ENCODE measurements at regions not wholly inside any gene's neighbourhood (a gene's known extent, or its start where the extent isn't known, plus 50 kb on each side); places are given as distances from the start of the nearest gene placed in this dataset.

GRCh38 chr3:75101329-75102147 lies 487.1 kb upstream of the CNTN3 start:
- CTCF ChIA-PET, result no interaction called here
- WGBS (ENCODE audit: low lambda C conversion rate), result 50% methylated on average over 9 of the region's 11 CpGs

GRCh38 chr3:75110741-75111140 lies 496.3 kb upstream of the CNTN3 start:
- no peaks in the 10 kb centered on the region for H4K20me1 ChIP-seq (ENCODE audit: insufficient read depth)
- ChIA-PET POLR2A (no interaction called here), CTCF (interaction anchor here (0.9 kb wide), 1 partner anchor 81 kb away, joined by 3 read pairs; no protein-coding TSS in a partner anchor)
- no peaks in the 10 kb centered on the region for H3K36me3 ChIP-seq (replicated peaks in 1 of 2; ENCODE audit: control insufficient read depth in 1 of 2, insufficient read depth in 2 of 2, low read length in 1 of 2)
- no peaks in the 10 kb centered on the region for H3K9me3 ChIP-seq
- H3K79me2 ChIP-seq (ENCODE audit: insufficient read depth), result no peaks in the 10 kb centered on the region
- H3F3A ChIP-seq (replicated peaks; ENCODE audit: insufficient read depth), result no peaks in the 10 kb centered on the region
- no peaks in the 10 kb centered on the region for H3K9me2 ChIP-seq
- TF ChIP-seq REST (IDR thresholded peaks at IDR 0.05; ENCODE audit: low read depth, low read length) (no peak), MEF2A (IDR thresholded peaks at IDR 0.05; ENCODE audit: borderline replicate concordance, low read depth) (no peak), FOXJ3 (CRISPR knock-in tag; IDR thresholded peaks at IDR 0.05) (no peak), RFX5 (IDR thresholded peaks at IDR 0.05; ENCODE audit: low read length) (no peak), FOSL2 (IDR thresholded peaks at IDR 0.05; ENCODE audit: borderline replicate concordance, low read depth) (no peak)
- TF ChIP-seq, protein P1, sequence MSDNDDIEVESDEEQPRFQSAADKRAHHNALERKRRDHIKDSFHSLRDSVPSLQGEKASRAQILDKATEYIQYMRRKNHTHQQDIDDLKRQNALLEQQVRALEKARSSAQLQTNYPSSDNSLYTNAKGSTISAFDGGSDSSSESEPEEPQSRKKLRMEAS (IDR thresholded peaks at IDR 0.05; ENCODE audit: low read depth), result no peak
- 32% methylated on average over 1 of the region's 1 CpG for WGBS (ENCODE audit: low lambda C conversion rate)
- H3K4me3 ChIP-seq (ENCODE audit: low read depth in 2 of 2, low read length in 1 of 2), result no peak overlapping the region
- no peaks in the 10 kb centered on the region for H3K27me3 ChIP-seq (ENCODE audit: insufficient read depth)
- H3K9ac ChIP-seq, result no peak overlapping the region
- DNase-seq, result no peak
- no peak overlapping the region for H3K4me2 ChIP-seq
- no peaks in the 10 kb centered on the region for H3K4me1 ChIP-seq (ENCODE audit: control insufficient read depth in 1 of 2, insufficient read depth in 2 of 2, low read depth in 1 of 2, low read length in 1 of 2)
- no peak overlapping the region for H2AFZ ChIP-seq (ENCODE audit: low read depth)
- H3K27ac ChIP-seq (ENCODE audit: low read depth in 2 of 2, low read length in 1 of 2), result no peak overlapping the region

More at GRCh38 chr3:75101329-75102147, 487.1 kb upstream of the CNTN3 start:
- Histone ChIP-seq H2AFZ (ENCODE audit: low read depth) (no peak overlapping the region), H3K9ac (no peak overlapping the region), H3K9me2 (0 out of 2 replicates have a peak, but pooled peaks cover 3% of the 10 kb centered on the region), H3K4me1 (ENCODE audit: control insufficient read depth in 1 of 2, insufficient read depth in 2 of 2, low read depth in 1 of 2, low read length in 1 of 2) (no peaks in the 10 kb centered on the region), H3K27me3 (ENCODE audit: insufficient read depth) (no peaks in the 10 kb centered on the region), H3K79me2 (ENCODE audit: insufficient read depth) (no peaks in the 10 kb centered on the region), H3F3A (replicated peaks; ENCODE audit: insufficient read depth) (no peaks in the 10 kb centered on the region), H3K27ac (ENCODE audit: low read depth in 2 of 2, low read length in 1 of 2) (no peak overlapping the region), H3K4me3 (ENCODE audit: low read depth in 2 of 2, low read length in 1 of 2) (no peak overlapping the region), H3K9me3 (no peaks in the 10 kb centered on the region), H4K20me1 (ENCODE audit: insufficient read depth) (no peaks in the 10 kb centered on the region), H3K4me2 (no peak overlapping the region), H3K36me3 (replicated peaks in 1 of 2; ENCODE audit: control insufficient read depth in 1 of 2, insufficient read depth in 2 of 2, low read length in 1 of 2) (no peaks in the 10 kb centered on the region)
- no peak for DNase-seq
- TF ChIP-seq GABPA (IDR thresholded peaks at IDR 0.05; ENCODE audit: low read depth), result no peak
- TF ChIP-seq USF2 (IDR thresholded peaks at IDR 0.05; ENCODE audit: borderline replicate concordance, low read depth, low read length), result no peak
- no peak for TF ChIP-seq CHD2 (IDR thresholded peaks at IDR 0.05; ENCODE audit: low read length, partially characterized antibody)
- no peak for TF ChIP-seq EZH2phosphoT487 (IDR thresholded peaks at IDR 0.05; ENCODE audit: borderline replicate concordance, low read depth)
- TF ChIP-seq ELF1 (IDR thresholded peaks at IDR 0.05), result no peak
- TF ChIP-seq GATA2 (CRISPR knock-in tag; IDR thresholded peaks at IDR 0.05), result no peak
- no peak for TF ChIP-seq NRF1 (IDR thresholded peaks at IDR 0.05; ENCODE audit: low read depth, low read length)
- no peak for TF ChIP-seq FOXJ3 (CRISPR knock-in tag; IDR thresholded peaks at IDR 0.05)
- POLR2A ChIA-PET, result no interaction called here
